HG03571 (cell line): ENCODE measurements at regions not wholly inside any gene's neighbourhood (a gene's known extent, or its start where the extent isn't known, plus 50 kb on each side); places are given as distances from the start of the nearest gene placed in this dataset.

Experiments used
- ATAC-seq: cut with Tn5 transposase; IDR thresholded peaks from one replicate; pipeline ENCODE4 v1.9.1; 2021; ENCODE audit not compliant: unreplicated experiment

DNA sequence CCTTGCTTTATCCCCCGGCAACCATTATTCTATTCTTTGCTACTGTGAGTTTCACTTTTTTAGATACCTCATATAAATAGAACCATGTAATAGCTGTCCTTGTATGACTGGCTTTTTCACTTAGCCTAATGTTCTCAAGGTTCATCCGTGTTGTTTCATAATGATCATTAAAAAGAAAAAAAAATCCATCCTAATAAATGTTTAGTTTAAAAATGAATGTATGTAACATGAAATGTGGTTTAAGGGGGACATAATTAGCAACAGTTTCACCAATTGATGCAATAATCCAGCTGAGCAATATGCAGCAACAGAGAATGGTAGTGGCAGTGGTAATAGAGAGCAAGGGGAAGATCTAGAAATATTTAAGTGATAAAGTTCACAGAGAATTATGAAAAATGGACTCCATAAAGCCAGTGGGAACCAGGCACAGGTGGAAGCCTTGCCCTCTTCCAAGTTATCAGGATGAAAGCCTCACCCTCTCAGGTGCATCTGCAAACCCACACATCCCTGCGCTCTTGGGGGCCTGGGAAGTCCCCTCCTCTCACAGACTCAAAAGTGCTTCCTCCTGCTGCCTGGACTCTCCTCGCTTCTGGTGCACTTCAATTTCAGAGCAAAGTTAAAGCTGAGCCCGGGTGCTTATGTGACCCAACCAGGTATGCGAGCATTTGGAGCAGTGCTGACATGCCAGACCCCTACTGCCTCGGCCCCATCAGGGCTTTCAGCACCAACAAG is 1403.3 kb upstream of the SLC39A10 start:
- ATAC-seq: no peak

DNA sequence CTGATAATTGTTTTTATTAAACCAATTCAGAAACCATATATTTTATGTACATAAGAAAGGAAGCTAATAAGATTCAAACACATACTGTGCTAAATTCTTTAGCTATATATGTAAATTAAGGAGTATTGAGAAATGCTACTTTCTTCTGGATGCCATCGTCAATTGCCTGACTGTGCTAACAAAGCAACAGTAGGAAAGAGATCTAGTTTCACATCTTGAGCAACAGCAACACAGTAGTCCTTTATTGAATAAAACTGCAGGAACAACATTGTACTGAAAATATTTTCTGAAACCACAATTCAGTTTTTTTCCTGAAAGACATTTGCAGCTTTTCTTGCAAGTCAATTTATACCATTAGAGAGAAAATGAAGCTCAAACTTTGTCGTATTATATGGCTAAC is 1404.9 kb upstream of the SLC39A10 start:
- ATAC-seq: no peak

DNA sequence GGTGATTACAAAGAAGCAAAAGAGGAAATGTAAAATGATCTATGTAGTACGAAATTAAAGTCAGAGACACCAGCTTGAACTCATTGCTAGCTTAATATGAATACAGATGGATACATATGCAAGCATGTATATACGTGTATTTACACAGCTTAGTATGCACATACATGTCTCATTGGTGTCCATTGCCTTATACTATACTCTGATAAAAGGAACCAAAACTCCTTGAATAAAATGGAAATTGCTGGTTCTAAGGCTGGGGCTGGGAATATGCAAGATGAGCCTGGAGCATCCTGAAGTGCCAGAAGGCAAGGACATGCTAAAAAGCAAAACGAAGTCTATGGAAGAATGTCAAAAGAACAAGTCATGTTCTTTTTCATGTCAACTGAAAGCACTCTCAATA is 1424.4 kb upstream of the SLC39A10 start:
- no peak for ATAC-seq

DNA sequence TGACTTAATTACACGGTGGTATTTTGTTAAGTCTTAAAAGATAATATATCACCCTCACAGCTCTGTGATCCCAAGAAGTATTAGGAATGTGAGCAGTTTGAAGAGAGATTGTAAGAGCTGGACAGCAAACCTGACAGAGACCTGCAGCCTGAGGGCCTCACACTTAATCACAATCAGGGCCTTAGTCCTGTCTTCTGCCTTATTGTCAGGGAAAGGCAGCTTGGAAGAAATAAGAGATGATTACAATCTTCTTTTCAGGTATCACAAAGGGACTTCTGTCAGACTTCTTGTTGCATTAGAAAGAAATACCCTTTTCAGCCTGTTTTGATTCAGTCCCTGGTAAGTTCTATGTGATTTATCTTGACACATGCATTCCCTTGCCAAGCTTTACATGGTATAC is 1433.8 kb upstream of the SLC39A10 start:
- ATAC-seq: no peak

DNA sequence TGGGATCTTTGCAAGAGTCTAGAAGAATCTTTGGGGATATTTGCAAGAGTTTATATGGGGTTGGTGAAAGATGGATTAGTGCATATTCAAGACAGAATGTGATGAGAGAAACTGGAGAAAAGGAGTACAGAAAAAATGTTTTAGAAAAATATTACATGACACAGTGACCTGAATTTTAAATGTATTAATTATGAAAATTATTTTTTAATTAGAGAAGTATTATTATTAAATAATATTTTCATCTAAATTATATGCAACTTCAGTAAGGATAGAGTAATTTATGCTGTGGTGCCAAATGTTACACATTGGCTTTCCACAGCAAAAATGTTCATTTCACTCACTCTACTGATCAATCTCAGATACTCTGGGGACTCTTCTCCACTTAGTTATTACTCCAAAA is 1442.8 kb upstream of the SLC39A10 start:
- ATAC-seq: no peak

DNA sequence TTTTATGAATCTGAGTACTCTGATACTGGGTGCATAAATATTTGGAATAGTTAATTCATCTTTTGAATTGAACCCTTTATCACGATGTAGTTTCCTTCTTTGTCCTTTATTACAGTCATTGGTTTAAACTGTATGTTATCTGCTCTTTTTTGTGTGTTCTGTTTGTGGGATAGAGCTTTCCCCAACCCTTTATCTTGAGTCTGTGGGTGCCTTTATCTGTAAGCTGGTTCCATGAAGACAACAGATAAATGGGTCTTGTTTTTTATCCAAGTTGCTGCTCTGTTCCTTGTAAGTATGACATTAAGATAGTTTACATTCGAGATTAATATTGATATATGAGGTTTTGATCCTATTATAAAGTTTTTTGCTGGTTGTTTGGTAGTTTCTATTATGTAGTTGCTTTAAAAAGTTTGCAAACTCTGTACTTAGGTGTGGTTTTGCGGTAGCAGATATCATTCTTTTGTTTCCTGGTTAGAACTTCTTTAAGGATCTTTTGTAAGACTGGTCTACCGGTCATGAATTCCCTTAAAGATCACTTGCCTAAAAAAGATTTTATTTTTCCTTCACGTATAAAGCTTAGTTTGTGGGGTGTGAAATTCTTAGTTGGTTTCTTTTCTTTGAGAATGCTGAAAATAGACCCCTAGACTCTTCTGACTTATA is 1451.3 kb upstream of the SLC39A10 start:
- no peak for ATAC-seq

DNA sequence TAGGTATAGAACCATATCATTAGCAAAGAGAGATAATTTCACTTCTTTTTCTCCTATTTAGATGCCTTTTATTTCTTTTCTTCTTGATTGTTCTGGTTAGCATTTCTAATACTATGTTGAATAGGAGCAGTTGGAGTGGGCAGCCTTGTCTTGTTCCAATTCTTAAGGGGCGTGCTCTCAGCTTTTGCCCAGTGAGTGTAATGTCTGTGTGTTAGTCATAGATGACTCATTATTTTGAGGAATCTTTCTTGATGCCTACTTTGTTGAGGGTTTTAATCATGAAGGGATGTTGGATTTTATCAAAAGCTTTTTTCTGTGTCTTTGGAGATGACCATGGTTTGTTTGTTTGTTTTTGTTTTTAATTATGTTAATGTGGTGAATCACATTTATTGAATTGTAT is 1453.1 kb upstream of the SLC39A10 start:
- ATAC-seq: no peak

DNA sequence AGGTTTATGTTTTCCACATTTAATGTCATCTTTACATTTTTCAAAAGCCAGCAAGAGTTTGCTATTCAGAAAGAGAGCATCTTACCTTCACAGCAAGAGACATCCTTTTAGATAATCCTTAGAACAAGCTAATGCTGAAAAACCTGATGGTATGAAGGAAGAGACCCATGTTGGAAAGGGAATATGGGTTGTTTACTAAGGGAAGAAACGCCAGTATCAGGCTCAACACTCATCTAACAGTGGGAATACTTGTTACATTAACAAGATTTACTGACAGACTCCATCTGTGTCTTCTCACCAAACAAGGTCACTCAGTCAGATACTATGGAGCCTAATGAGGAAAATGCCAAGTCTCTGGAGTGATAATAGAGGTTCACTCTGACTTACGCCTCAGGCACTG is 1474.1 kb upstream of the SLC39A10 start:
- no peak for ATAC-seq

DNA sequence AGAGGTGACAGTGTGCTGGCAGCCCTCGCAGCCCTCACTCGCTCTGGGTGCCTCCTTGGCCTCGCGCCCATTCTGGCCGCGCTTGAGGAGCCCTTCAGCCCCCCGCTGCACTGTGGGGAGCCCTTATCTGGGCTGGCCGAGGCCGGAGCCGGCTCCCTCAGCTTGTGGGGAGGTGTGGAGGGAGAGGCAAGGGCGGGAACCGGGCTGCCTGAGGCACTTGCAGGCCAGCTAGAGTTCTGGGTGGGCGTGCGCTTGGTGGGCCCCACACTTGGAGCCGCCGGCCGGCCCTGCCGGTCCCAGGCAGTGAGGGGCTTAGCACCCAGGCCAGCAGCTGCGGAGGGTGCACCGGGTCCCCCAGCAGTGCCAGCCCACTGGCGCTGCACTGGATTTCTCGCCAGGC is 1480.9 kb upstream of the SLC39A10 start:
- no peak for ATAC-seq

DNA sequence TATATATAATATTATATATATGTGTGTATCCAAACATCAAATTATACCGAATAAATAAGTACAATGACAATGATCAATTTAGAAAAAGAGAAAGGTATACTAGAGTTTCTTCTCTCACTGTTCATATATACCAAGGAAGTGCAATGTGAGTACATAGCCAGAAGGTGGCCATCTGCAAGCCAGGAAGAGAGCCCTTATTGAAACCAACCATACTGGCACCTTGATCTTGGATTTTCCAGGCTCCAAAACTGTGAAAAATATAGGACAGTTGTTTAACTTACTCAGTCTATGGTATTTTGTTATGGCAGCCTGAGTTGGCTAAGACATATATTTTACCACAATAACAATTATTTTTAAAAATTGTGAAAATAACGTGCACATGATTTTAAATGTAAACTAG is 1490.2 kb upstream of the SLC39A10 start:
- ATAC-seq: peak; percentile 85

DNA sequence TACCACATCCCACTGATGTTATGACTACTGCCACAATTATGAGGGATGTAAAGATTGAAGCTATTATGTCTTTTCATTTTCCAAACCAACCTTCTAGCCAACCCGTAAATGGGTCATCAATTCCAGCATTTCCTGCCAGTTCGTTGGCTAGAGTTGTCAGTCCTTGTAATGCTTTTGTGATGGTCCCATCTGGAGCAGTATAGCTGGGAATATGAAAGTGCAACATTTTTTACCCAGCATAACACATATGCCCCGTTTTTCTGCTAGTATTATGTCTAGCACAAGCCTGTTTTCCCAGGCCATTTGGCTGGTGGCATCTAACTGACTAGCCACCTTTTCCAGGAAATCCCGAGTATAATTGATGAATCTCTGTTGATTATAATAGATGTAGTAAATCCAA is 1501.6 kb upstream of the SLC39A10 start:
- no peak for ATAC-seq

DNA sequence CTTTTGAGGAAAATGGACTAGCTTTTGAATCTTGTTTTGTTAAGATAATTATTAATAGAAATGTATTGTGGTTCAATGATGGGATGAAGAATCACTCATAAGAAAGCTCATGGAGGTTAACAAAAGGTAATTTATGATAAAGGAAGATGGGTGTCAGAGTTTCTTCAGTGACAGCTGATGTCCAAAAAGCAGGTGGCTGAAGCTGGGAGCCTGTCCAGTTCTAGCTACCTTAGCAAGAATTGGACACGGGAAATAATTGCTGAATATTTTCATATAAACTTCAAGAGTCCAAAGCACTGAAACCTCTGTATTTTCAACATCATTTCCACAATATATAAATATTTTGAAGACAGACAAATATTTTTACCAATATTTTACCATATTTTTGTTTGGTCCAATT is 1505.8 kb upstream of the SLC39A10 start:
- ATAC-seq: no peak

DNA sequence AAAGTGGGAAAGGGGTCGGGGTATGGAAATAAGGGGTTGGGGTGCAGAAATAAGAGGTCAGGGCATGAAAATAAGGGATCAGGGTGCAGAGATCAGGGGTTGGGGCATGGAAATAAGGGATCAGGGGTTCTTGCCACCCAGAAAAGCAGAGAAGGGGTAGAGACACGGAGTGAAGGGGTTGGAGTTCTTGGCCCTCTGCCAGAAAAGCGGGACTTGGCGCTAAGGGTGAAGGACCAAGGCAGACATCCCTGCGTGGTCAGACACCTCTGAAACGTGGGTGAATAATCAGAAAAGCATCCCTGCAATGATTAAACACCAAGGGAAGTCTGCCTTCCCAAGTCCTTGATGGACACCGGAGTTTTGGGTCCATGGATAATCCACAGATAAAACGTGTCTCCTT is 1521.6 kb upstream of the SLC39A10 start:
- ATAC-seq: no peak

DNA sequence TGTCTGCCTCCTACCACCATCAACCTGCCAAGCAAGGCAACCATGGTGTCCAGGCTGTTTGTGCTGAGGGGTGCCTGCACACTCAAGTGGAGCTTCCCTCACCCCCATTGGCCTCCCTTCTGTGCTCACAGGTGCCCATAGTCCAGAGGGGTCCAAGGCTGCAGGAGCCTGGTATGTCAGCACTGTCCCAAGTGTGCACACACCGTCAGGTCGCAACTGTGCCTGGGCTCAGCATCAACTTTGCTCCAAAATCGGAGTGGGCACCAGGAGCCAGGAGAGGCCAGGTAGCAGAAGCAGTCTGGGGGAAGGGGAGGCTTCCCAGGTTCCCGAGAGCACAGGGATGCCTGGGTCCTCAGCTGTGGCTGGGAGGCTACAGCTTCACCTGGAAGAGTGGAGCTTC is 1528.2 kb upstream of the SLC39A10 start:
- ATAC-seq: no peak

DNA sequence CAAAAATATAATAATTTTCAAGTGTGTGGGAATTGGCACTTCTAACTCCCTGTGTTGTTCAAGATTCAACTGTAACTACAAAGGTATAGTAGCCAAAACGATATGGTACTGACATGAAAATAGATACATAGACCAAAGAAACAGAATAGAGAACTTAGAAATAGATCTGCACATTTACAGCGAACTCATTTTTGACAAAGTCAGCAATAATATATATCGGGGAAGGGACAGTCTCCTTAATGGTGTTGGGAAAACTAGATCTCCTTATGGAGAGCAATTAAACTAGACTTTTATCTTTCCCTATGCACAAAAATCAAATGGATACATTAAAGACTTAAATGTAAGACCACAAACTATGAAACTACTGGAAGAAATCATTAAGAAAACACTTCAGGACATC is 1530.6 kb upstream of the SLC39A10 start:
- no peak for ATAC-seq

DNA sequence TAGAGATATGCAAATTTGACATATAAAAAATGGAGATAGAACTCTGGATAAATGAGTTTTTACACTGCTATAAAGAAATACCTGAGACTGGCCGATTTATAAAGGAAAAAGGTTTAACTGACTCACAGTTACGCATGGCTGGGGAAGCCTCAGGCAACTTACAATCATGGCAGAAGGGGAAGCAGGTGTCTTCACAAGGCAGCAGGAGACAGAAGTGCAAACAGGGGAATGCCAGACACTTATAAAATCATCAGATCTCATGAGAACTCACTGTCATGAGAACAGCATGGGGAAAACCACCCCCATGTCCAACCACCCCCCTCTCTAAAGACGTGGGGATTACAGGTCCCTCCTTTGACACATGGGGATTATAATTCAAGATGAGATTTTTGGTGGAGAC is 1540.2 kb upstream of the SLC39A10 start:
- no peak for ATAC-seq

DNA sequence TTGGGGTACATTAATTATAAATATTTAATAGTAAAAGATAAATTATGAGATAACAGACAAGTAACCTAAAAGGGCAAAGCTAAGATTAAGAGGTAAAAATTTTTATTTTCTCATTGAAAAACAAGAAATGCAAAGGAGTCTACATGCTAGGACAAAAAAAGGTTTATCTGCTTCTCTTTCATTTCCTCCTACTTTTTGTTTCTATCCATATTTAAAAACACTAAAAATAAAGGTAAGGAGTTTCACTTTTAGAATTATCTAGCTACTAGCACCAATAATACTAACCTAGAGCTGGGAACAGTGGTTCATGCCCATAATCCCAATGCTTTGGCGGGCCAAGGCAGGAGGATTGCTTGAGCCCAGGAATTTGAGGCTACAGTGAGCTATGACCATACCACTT is 1551.7 kb upstream of the SLC39A10 start:
- no peak for ATAC-seq

DNA sequence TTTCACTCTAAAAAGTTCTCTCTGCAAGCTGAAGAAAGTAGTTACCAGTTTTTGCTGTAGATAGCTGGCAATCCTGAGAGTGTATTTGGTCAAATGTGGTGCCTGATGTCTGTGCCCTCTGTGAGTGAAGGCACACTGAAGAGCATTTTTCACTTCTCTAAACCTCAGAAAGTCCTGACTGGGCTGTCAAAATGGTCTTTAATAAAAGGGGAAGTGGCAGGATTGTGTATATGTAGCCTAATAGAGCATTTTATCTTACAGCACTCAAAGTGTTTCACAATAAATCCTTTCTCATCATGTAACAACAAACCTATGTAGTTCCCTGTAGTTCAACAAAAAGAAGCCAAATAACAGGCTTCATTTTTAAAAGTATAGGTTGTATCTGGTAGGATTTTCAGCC is 1552.3 kb upstream of the SLC39A10 start:
- peak; percentile 72 for ATAC-seq

DNA sequence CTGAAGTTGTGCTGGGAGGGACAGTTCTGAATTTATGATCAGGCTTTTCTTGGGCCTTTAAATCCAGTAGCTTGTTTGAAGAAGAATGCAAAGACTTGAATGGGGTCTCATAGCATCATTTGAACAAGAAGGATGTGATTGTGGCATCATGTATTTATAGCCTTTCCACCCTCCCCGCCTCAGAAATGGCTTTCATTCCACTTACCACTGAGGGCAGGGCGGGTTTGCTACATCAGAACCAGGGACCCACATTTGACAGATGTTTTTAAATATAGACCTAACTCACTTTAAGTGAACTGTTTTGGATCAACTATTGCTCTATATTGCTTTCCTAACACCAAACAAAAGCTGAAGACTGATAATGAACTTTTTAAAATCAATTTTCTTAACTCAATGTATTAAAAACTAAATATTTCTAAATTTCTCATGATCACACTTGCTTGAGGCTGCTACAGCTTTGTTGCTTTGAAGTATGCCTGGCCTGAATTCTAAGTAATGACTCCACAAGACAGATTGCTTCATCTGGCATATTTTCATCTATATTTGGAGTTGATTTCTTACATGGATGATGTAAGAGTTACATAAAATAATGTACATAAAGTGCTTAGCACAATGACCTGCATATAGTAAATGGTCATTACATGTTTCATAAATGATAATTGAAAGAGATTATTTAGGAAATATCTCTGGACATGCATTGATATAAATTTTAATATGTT is 1552.9 kb upstream of the SLC39A10 start:
- ATAC-seq: no peak

DNA sequence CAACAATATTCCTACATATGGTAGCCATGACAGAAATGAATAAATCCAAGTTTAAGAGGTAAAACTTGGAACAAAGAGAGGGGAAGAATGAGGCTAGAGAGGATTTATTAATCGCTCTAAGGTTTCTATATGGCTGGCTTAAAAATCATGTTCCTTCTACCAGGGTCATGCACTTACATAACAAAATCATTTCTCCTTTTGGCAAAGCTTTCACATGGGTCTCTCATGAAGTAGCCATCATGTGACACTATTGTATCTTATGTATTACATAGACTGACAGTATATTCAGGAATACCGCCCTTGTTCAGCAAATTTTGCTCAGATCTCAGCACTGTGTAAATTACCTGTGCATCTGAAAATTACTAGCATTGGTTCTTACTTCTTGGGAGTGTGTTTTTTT is 1554.5 kb upstream of the SLC39A10 start:
- ATAC-seq: no peak

DNA sequence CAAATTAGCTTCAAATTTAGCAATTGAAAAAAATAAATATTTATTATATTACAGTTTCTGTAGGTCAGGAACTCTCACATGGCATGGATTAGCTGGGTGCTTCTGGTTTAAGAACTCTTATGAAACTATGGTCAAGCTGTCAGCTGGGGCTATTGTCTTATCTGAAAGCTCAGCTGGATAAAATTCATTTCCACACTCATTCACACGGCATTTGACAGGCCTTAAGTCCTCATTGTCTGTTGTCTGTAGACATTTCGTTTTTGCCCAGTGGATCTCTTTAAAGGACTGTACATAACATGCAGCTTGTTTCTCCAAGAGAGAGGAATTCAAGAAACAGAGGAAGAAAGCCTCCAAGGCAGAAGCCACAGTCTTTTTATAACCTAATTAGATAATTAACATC is 1556.8 kb upstream of the SLC39A10 start:
- no peak for ATAC-seq

DNA sequence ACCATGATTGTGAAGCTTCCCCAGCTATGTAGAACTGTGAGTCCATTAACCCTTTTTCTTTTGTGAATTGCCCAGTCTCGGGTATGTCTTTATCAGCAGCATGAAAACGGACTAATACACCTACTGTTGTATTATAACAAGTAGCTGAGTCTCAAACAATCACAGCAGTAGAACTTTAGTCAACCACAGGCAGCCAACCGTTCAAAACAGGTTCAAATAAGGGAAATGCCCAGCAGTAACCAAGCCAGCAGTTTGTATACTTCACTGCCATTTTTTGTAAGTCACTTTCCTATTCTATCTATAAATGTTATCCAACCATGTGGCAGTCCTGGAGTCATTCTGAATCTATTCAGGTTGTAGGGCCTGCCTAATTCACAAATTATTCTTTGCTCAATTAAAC is 1560.6 kb upstream of the SLC39A10 start:
- no peak for ATAC-seq
